ENCODE measurements at regions not wholly inside any gene's neighbourhood (a gene's known extent, or its start where the extent isn't known, plus 50 kb on each side); places are given as distances from the start of the nearest gene placed in this dataset.
"Not testable (repeated sequence)": the region's sequence is repeated elsewhere in the genome, so short reads cannot be mapped to it uniquely, and the experiment has no call there.

GRCh38 chr22:10749423-10749822 lies 4778.6 kb upstream of the OR11H1 start:
- not testable (repeated sequence) for TF ChIP-seq CBX5 (CRISPR knock-in tag; IDR thresholded peaks at IDR 0.05; ENCODE audit: borderline replicate concordance); JUND (CRISPR knock-in tag; IDR thresholded peaks at IDR 0.05); KDM1A (CRISPR knock-in tag; IDR thresholded peaks at IDR 0.05); CBFB (CRISPR knock-in tag; IDR thresholded peaks at IDR 0.05); ZNF441 (CRISPR knock-in tag; IDR thresholded peaks at IDR 0.05; ENCODE audit: borderline replicate concordance); CENPT (CRISPR knock-in tag; IDR thresholded peaks at IDR 0.05; ENCODE audit: low read depth); EHMT2 (IDR thresholded peaks at IDR 0.05; ENCODE audit: borderline replicate concordance, low read depth, low read length); TBX2 (CRISPR knock-in tag; IDR thresholded peaks at IDR 0.05; ENCODE audit: borderline replicate concordance); CTCF (CRISPR knock-in tag; IDR thresholded peaks at IDR 0.05); ATF6 (CRISPR knock-in tag; conservative IDR thresholded peaks at IDR 0.05); RORA (CRISPR knock-in tag; IDR thresholded peaks at IDR 0.05); HNF4G (IDR thresholded peaks at IDR 0.05; ENCODE audit: borderline replicate concordance, low read depth, low read length); HNF4G (CRISPR knock-in tag; IDR thresholded peaks at IDR 0.05; ENCODE audit: borderline replicate concordance, low read depth); CHD2 (IDR thresholded peaks at IDR 0.05; ENCODE audit: low read depth, low read length)
